Endothelial cell of umbilical vein (primary cell): ENCODE measurements at regions not wholly inside any gene's neighbourhood (a gene's known extent, or its start where the extent isn't known, plus 50 kb on each side); places are given as distances from the start of the nearest gene placed in this dataset.

Experiments used
- BruUV-seq: library from RNA; stranded (reverse); fragments of 400-500 nt; replicated peaks from 2 replicates; lab custom pipeline; 2021; lab: Mats Ljungman, UMichigan
- CTCF ChIA-PET: fragments of 300-600, 350-600 bp; sonication (Branson Sonifier 250); formaldehyde crosslinking; loops from one replicate; lab custom pipeline; 2021; ENCODE audit warnings: antibody characterized with exemption, inconsistent platforms; lab: Charles Lee
- POLR2A ChIA-PET: fragments of 300-600, 350-600 bp; sonication (Branson Sonifier 250); formaldehyde crosslinking; loops from one replicate; lab custom pipeline; 2021; ENCODE audit warnings: antibody characterized with exemption, inconsistent platforms; lab: Charles Lee
- DNase-seq: peaks from one replicate; pipeline ENCODE4 v3.0.0-alpha.2; 2011; ENCODE audit warnings: low read depth, low spot score
- FAIRE-seq: peaks from 2 replicates; lab custom pipeline; 2011; peaks lifted over from hg19 to GRCh38; lab: Jason Lieb, UNC
- H2AFZ ChIP-seq: 2 replicates; pipeline ENCODE4 v1.6.0; 2012; ENCODE audit warnings: low read depth, low read length, control low read depth, inconsistent platforms
- H3K27ac ChIP-seq: 2 replicates; pipeline ENCODE4 v1.5.1; 2011; ENCODE audit warnings: low read depth, mild to moderate bottlenecking, control low read depth, low read length, moderate library complexity; ENCODE audit not compliant: insufficient read depth
- H3K27me3 ChIP-seq, 2 experiments: 2 replicates each; pipeline versions ENCODE4 v1.6.0 to v1.6.1; 2011; ENCODE audit warnings: low read length in 2 of 2, mixed read lengths in 1 of 2; ENCODE audit not compliant: control insufficient read depth in 2 of 2, insufficient read depth in 2 of 2
- H3K36me3 ChIP-seq, 2 experiments: 2 replicates in 1 of 2; 3 replicates in 1 of 2; pipeline ENCODE4 v1.5.1; 2011; ENCODE audit warnings: low read length in 2 of 2, mild to moderate bottlenecking in 1 of 2, moderate library complexity in 1 of 2; ENCODE audit not compliant: control insufficient read depth in 2 of 2, insufficient read depth in 2 of 2; ENCODE audit errors: extremely low read depth in 1 of 2
- H3K4me1 ChIP-seq: 3 replicates; pipeline ENCODE4 v1.5.1; 2011; ENCODE audit warnings: mild to moderate bottlenecking, low read length; ENCODE audit not compliant: control insufficient read depth, insufficient read depth; ENCODE audit errors: extremely low read depth
- H3K4me2 ChIP-seq: 2 replicates; pipeline ENCODE4 v1.6.1; 2011; ENCODE audit warnings: low read length, control low read depth, mixed read lengths; ENCODE audit not compliant: insufficient read depth
- H3K4me3 ChIP-seq, 3 experiments: fragments of 200-600 bp in 1 of 3; sonication (generic), shearing (Covaris generic) in 1 of 3; replicated peaks in 1 of 3; 2 replicates each; pipeline ENCODE4 v1.5.1; 2011 to 2016; ENCODE audit warnings: control low read depth in 3 of 3, low read length in 3 of 3, mild to moderate bottlenecking in 2 of 3, inconsistent platforms in 1 of 3, low read depth in 1 of 3, moderate library complexity in 1 of 3; ENCODE audit not compliant: insufficient read depth in 1 of 3
- H3K79me2 ChIP-seq: 2 replicates; pipeline ENCODE4 v1.6.0; 2012; ENCODE audit warnings: low read length, inconsistent platforms; ENCODE audit not compliant: control insufficient read depth, insufficient read depth
- H3K9ac ChIP-seq: replicated peaks from 2 replicates; pipeline ENCODE3; 2011; ENCODE audit warnings: low read length, control low read depth; ENCODE audit not compliant: insufficient read depth; ENCODE audit errors: extremely low read depth
- H3K9me1 ChIP-seq: replicated peaks from 3 replicates; pipeline ENCODE4 v1.6.0; 2011; ENCODE audit warnings: mild to moderate bottlenecking, low read length; ENCODE audit not compliant: control insufficient read depth, insufficient read depth; ENCODE audit errors: extremely low read depth
- H3K9me3 ChIP-seq: replicated peaks from 2 replicates; pipeline ENCODE4 v1.5.1; 2012; ENCODE audit warnings: low read length, inconsistent platforms; ENCODE audit not compliant: control insufficient read depth, insufficient read depth
- H4K20me1 ChIP-seq: replicated peaks from 2 replicates; pipeline ENCODE3; 2011; ENCODE audit warnings: mild to moderate bottlenecking, low read length; ENCODE audit not compliant: control insufficient read depth, insufficient read depth; ENCODE audit errors: extremely low read depth
- EZH2 ChIP-seq: IDR thresholded peaks from 2 replicates; pipeline ENCODE4 v1.6.1; 2012; ENCODE audit warnings: borderline replicate concordance, low read depth, mild to moderate bottlenecking, moderate library complexity, low read length, inconsistent platforms; ENCODE audit not compliant: severe bottlenecking
- FOS ChIP-seq: IDR thresholded peaks from 2 replicates; pipeline ENCODE4 v1.6.1; 2011; ENCODE audit warnings: mild to moderate bottlenecking, low read length, moderate library complexity, borderline replicate concordance; ENCODE audit not compliant: insufficient read depth
- GATA2 ChIP-seq: IDR thresholded peaks from 2 replicates; pipeline ENCODE4 v1.7.0; 2011; ENCODE audit warnings: low read depth, mild to moderate bottlenecking, moderate library complexity, mixed read lengths, low read length; ENCODE audit not compliant: insufficient read length, insufficient read depth
- JUN ChIP-seq: IDR thresholded peaks from 2 replicates; pipeline ENCODE4 v1.6.1; 2011; ENCODE audit warnings: borderline replicate concordance, low read depth; ENCODE audit not compliant: insufficient read length, insufficient read depth
- MYC ChIP-seq: IDR thresholded peaks from one replicate; pipeline ENCODE4 v1.6.1; 2011; ENCODE audit warnings: mild to moderate bottlenecking, low read depth, low read length
- POLR2A ChIP-seq: IDR thresholded peaks from 2 replicates; pipeline ENCODE4 v1.6.1; 2012; ENCODE audit warnings: low read depth, mild to moderate bottlenecking, control low read depth, low read length
- POLR2AphosphoS5 ChIP-seq: IDR thresholded peaks from 2 replicates; pipeline ENCODE4 v1.6.1; 2012; ENCODE audit warnings: low read depth, mild to moderate bottlenecking, control low read depth, low read length, moderate library complexity; ENCODE audit not compliant: insufficient read depth
- dilution Hi-C: fragments of 300-500 bp; cut with MboI; formaldehyde crosslinking; loops from one replicate; pipeline ENCODE4 v1.15.0; 2019; ENCODE audit warnings: low sequenced_read_pairs; ENCODE audit not compliant: extremely low pct_ligation_motif_present
- intact Hi-C: fragments of 100-400 bp; cut with micrococcal nuclease; formaldehyde crosslinking; loops from one replicate; pipeline ENCODE4 v1.10.0; 2022
- TF ChIP-seq, protein P1 (sequence below), 2 donors: IDR thresholded peaks; 1 replicate in 1 of 2; 2 replicates in 1 of 2; pipeline ENCODE4 v1.5.1; 2011; ENCODE audit warnings: low read length in 2 of 2, mild to moderate bottlenecking in 2 of 2, moderate library complexity in 2 of 2, control low read depth in 1 of 2, inconsistent platforms in 1 of 2, low read depth in 1 of 2; ENCODE audit not compliant: insufficient read depth in 1 of 2; ENCODE audit errors: extremely low read depth in 1 of 2
- TF ChIP-seq, protein P2 (sequence below): IDR thresholded peaks from 2 replicates; pipeline ENCODE4 v1.6.1; 2011; ENCODE audit not compliant: insufficient read depth, insufficient read length

DNA sequence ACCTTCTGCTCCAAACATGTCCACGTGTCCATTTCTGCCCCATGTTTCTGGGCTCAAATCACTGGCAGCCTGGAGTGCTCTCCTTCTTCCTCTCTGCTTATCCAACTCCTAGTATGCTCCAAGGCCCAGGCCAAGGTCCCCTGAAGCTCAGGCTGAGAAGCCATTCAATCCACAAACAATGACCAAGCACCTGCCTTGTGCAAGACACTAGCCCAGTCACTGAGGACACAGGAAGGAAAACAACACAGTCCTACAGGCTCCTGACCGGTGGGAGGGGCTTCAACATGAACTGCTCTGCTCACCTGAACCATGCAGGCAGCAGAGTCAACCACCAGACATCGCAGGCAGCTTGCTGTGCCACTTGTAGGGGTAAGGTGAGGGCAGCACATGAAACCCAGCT is 93.6 kb downstream of the RPL27A start:
- no peak for TF ChIP-seq EZH2
- Histone ChIP-seq H3K27ac (no peak overlapping the region), H2AFZ (no peak overlapping the region), H3K36me3 (no peaks in the 10 kb centered on the region), H3K27me3 (no peaks in the 10 kb centered on the region), H3K9ac (no peak overlapping the region), H3K79me2 (no peaks in the 10 kb centered on the region), H4K20me1 (no peaks in the 10 kb centered on the region), H3K4me2 (no peak overlapping the region), H3K4me1 (peaks cover 4% of the 10 kb centered on the region), H3K9me1 (no peaks in the 10 kb centered on the region), H3K9me3 (no peaks in the 10 kb centered on the region), H3K4me3 (no peak overlapping the region)
- intact Hi-C loops: no loop called here
- dilution Hi-C loops: no loop called here
- DNase-seq: no peak
- POLR2A ChIA-PET: no interaction called here
- no TSS peak for BruUV-seq
- CTCF ChIA-PET: interaction anchor here (1.0 kb wide), 1 partner anchor 15 kb away, joined by 3 read pairs; no protein-coding TSS in a partner anchor
- FAIRE-seq: no peak

GRCh38 chr11:8777907-8778767 is 95.5 kb downstream of the RPL27A start:
- no TSS peak for BruUV-seq
- no peaks in the 10 kb centered on the region for H3K9me3 ChIP-seq
- FAIRE-seq (no peak), DNase-seq (no peak)
- H3K4me2 ChIP-seq: no peak overlapping the region
- POLR2A ChIA-PET: no interaction called here
- H4K20me1 ChIP-seq: no peaks in the 10 kb centered on the region
- no peaks in the 10 kb centered on the region for H3K36me3 ChIP-seq
- no peaks in the 10 kb centered on the region for H3K9me1 ChIP-seq
- CTCF ChIA-PET: interaction anchor here (1.3 kb wide), 1 partner anchor 14 kb away, joined by 3 read pairs; no protein-coding TSS in a partner anchor
- no peak overlapping the region for H3K4me3 ChIP-seq
- no peak overlapping the region for H3K9ac ChIP-seq
- dilution Hi-C loops (no loop called here), intact Hi-C loops (no loop called here)
- H3K4me1 ChIP-seq: no peaks in the 10 kb centered on the region
- H3K27ac ChIP-seq: no peak overlapping the region
- H2AFZ ChIP-seq: no peak overlapping the region
- TF ChIP-seq JUN (no peak), FOS (no peak), GATA2 (no peak), MYC (no peak), POLR2AphosphoS5 (no peak), EZH2 (no peak), POLR2A (no peak)
- TF ChIP-seq, protein P1, sequence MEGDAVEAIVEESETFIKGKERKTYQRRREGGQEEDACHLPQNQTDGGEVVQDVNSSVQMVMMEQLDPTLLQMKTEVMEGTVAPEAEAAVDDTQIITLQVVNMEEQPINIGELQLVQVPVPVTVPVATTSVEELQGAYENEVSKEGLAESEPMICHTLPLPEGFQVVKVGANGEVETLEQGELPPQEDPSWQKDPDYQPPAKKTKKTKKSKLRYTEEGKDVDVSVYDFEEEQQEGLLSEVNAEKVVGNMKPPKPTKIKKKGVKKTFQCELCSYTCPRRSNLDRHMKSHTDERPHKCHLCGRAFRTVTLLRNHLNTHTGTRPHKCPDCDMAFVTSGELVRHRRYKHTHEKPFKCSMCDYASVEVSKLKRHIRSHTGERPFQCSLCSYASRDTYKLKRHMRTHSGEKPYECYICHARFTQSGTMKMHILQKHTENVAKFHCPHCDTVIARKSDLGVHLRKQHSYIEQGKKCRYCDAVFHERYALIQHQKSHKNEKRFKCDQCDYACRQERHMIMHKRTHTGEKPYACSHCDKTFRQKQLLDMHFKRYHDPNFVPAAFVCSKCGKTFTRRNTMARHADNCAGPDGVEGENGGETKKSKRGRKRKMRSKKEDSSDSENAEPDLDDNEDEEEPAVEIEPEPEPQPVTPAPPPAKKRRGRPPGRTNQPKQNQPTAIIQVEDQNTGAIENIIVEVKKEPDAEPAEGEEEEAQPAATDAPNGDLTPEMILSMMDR (IDR thresholded peaks at IDR 0.05; ENCODE audit: extremely low read depth in 1 of 2, insufficient read depth in 1 of 2, low read depth in 1 of 2, low read length in 2 of 2): no peak
- TF ChIP-seq, protein P2, sequence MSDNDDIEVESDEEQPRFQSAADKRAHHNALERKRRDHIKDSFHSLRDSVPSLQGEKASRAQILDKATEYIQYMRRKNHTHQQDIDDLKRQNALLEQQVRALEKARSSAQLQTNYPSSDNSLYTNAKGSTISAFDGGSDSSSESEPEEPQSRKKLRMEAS: no peak
- H3K27me3 ChIP-seq: no peaks in the 10 kb centered on the region
- H3K79me2 ChIP-seq: no peaks in the 10 kb centered on the region
